ENCODE measurements at regions not wholly inside any gene's neighbourhood (a gene's known extent, or its start where the extent isn't known, plus 50 kb on each side); places are given as distances from the start of the nearest gene placed in this dataset.
"Not testable (repeated sequence)": the region's sequence is repeated elsewhere in the genome, so short reads cannot be mapped to it uniquely, and the experiment has no call there.

- Histone ChIP-seq H3K4me3 (ENCODE audit: low read depth in 1 of 3, low read length in 3 of 3) (no peak overlapping the region), H3K27ac (ENCODE audit: low read depth in 1 of 3, low read length in 2 of 3) (no peak overlapping the region), H3K36me3 (ENCODE audit: control insufficient read depth in 3 of 3, insufficient read depth in 2 of 3, low read depth in 1 of 3, low read length in 3 of 3) (no peaks in the 10 kb centered on the region), H3K9me3 (ENCODE audit: control insufficient read depth in 2 of 2, insufficient read depth in 1 of 2, low read depth in 1 of 2, low read length in 1 of 2) (no peaks in the 10 kb centered on the region), H3K27me3 (ENCODE audit: control insufficient read depth in 3 of 3, insufficient read depth in 3 of 3, low read length in 3 of 3) (no peaks in the 10 kb centered on the region), H3K4me1 (ENCODE audit: control insufficient read depth in 3 of 3, insufficient read depth in 2 of 3, low read depth in 1 of 3, low read length in 2 of 3) (no peaks in the 10 kb centered on the region)
- 53 to 85% (median 81%) methylated on average over 1 of the region's 1 CpG for WGBS, 3 donors
- DNase-seq (no peak), FAIRE-seq (no peak)
Measured at GRCh38 chr14:45968037-45968436, 683.5 kb downstream of the RPL10L start.

GRCh38 chr14:45949479-45949878, 696.5 kb upstream of the MIS18BP1 start:
- FAIRE-seq (no peak), DNase-seq (no peak)
- no peaks in the 10 kb centered on the region for H3K9me3 ChIP-seq (ENCODE audit: control insufficient read depth in 2 of 2, insufficient read depth in 1 of 2, low read depth in 1 of 2, low read length in 1 of 2)
- H3K27me3 ChIP-seq (ENCODE audit: control insufficient read depth in 3 of 3, insufficient read depth in 3 of 3, low read length in 3 of 3), result no peaks in the 10 kb centered on the region
- no peak overlapping the region for H3K27ac ChIP-seq (ENCODE audit: low read depth in 1 of 3, low read length in 2 of 3)
- no peaks in the 10 kb centered on the region for H3K4me1 ChIP-seq (ENCODE audit: control insufficient read depth in 3 of 3, insufficient read depth in 2 of 3, low read depth in 1 of 3, low read length in 2 of 3)
- WGBS, 3 donors, result 51 to 67% (median 65%) methylated on average over 2 of the region's 2 CpGs
- no peak overlapping the region for H3K4me3 ChIP-seq (ENCODE audit: low read depth in 1 of 3, low read length in 3 of 3)
- no peaks in the 10 kb centered on the region for H3K36me3 ChIP-seq (ENCODE audit: control insufficient read depth in 3 of 3, insufficient read depth in 2 of 3, low read depth in 1 of 3, low read length in 3 of 3)

GRCh38 chr14:45947830-45948229, 694.8 kb upstream of the MIS18BP1 start:
- Histone ChIP-seq H3K9me3 (ENCODE audit: control insufficient read depth in 2 of 2, insufficient read depth in 1 of 2, low read depth in 1 of 2, low read length in 1 of 2) (no peaks in the 10 kb centered on the region), H3K27me3 (ENCODE audit: control insufficient read depth in 3 of 3, insufficient read depth in 3 of 3, low read length in 3 of 3) (no peaks in the 10 kb centered on the region), H3K27ac (ENCODE audit: low read depth in 1 of 3, low read length in 2 of 3) (no peak overlapping the region), H3K4me1 (ENCODE audit: control insufficient read depth in 3 of 3, insufficient read depth in 2 of 3, low read depth in 1 of 3, low read length in 2 of 3) (no peaks in the 10 kb centered on the region), H3K4me3 (ENCODE audit: low read depth in 1 of 3, low read length in 3 of 3) (no peak overlapping the region), H3K36me3 (ENCODE audit: control insufficient read depth in 3 of 3, insufficient read depth in 2 of 3, low read depth in 1 of 3, low read length in 3 of 3) (no peaks in the 10 kb centered on the region)
- DNase-seq, result no peak
- FAIRE-seq, result no peak
- WGBS, 3 donors, result 80 to 82% (median 82%) methylated on average over 2 of the region's 2 CpGs

GRCh38 chr14:45946251-45946650, 693.2 kb upstream of the MIS18BP1 start:
- no peak overlapping the region for H3K4me3 ChIP-seq (ENCODE audit: low read depth in 1 of 3, low read length in 3 of 3)
- WGBS, 3 donors, result 49 to 70% (median 59%) methylated on average over 3 of the region's 3 CpGs
- no peaks in the 10 kb centered on the region for H3K4me1 ChIP-seq (ENCODE audit: control insufficient read depth in 3 of 3, insufficient read depth in 2 of 3, low read depth in 1 of 3, low read length in 2 of 3)
- H3K27me3 ChIP-seq (ENCODE audit: control insufficient read depth in 3 of 3, insufficient read depth in 3 of 3, low read length in 3 of 3), result no peaks in the 10 kb centered on the region
- no peaks in the 10 kb centered on the region for H3K36me3 ChIP-seq (ENCODE audit: control insufficient read depth in 3 of 3, insufficient read depth in 2 of 3, low read depth in 1 of 3, low read length in 3 of 3)
- H3K9me3 ChIP-seq (ENCODE audit: control insufficient read depth in 2 of 2, insufficient read depth in 1 of 2, low read depth in 1 of 2, low read length in 1 of 2), result no peaks in the 10 kb centered on the region
- FAIRE-seq (no peak), DNase-seq (no peak)
- no peak overlapping the region for H3K27ac ChIP-seq (ENCODE audit: low read depth in 1 of 3, low read length in 2 of 3)

- no peak overlapping the region for H3K4me3 ChIP-seq (ENCODE audit: low read depth in 1 of 3, low read length in 3 of 3)
- DNase-seq, result no peak
- no peaks in the 10 kb centered on the region for H3K36me3 ChIP-seq (ENCODE audit: control insufficient read depth in 3 of 3, insufficient read depth in 2 of 3, low read depth in 1 of 3, low read length in 3 of 3)
- H3K27me3 ChIP-seq (ENCODE audit: control insufficient read depth in 3 of 3, insufficient read depth in 3 of 3, low read length in 3 of 3), result no peaks in the 10 kb centered on the region
- H3K9me3 ChIP-seq (ENCODE audit: control insufficient read depth in 2 of 2, insufficient read depth in 1 of 2, low read depth in 1 of 2, low read length in 1 of 2), result no peaks in the 10 kb centered on the region
- no peak overlapping the region for H3K27ac ChIP-seq (ENCODE audit: low read depth in 1 of 3, low read length in 2 of 3)
- H3K4me1 ChIP-seq (ENCODE audit: control insufficient read depth in 3 of 3, insufficient read depth in 2 of 3, low read depth in 1 of 3, low read length in 2 of 3), result no peaks in the 10 kb centered on the region
- no peak for FAIRE-seq
Measured at GRCh38 chr14:45940318-45940717, 687.3 kb upstream of the MIS18BP1 start.

GRCh38 chr14:45939572-45939971, 686.6 kb upstream of the MIS18BP1 start:
- Histone ChIP-seq H3K4me1 (ENCODE audit: control insufficient read depth in 3 of 3, insufficient read depth in 2 of 3, low read depth in 1 of 3, low read length in 2 of 3) (no peaks in the 10 kb centered on the region), H3K36me3 (ENCODE audit: control insufficient read depth in 3 of 3, insufficient read depth in 2 of 3, low read depth in 1 of 3, low read length in 3 of 3) (no peaks in the 10 kb centered on the region), H3K27ac (ENCODE audit: low read depth in 1 of 3, low read length in 2 of 3) (no peak overlapping the region), H3K4me3 (ENCODE audit: low read depth in 1 of 3, low read length in 3 of 3) (no peak overlapping the region), H3K27me3 (ENCODE audit: control insufficient read depth in 3 of 3, insufficient read depth in 3 of 3, low read length in 3 of 3) (no peaks in the 10 kb centered on the region), H3K9me3 (ENCODE audit: control insufficient read depth in 2 of 2, insufficient read depth in 1 of 2, low read depth in 1 of 2, low read length in 1 of 2) (peaks cover 0 to 2% of the 10 kb centered on the region in 2 donors)
- DNase-seq (no peak), FAIRE-seq (no peak)

- H3K36me3 ChIP-seq (ENCODE audit: control insufficient read depth in 3 of 3, insufficient read depth in 2 of 3, low read depth in 1 of 3, low read length in 3 of 3); H3K27ac ChIP-seq (ENCODE audit: low read depth in 1 of 3, low read length in 2 of 3); DNase-seq; H3K9me3 ChIP-seq (ENCODE audit: control insufficient read depth in 2 of 2, insufficient read depth in 1 of 2, low read depth in 1 of 2, low read length in 1 of 2); H3K27me3 ChIP-seq (ENCODE audit: control insufficient read depth in 3 of 3, insufficient read depth in 3 of 3, low read length in 3 of 3); H3K4me3 ChIP-seq (ENCODE audit: low read depth in 1 of 3, low read length in 3 of 3); H3K4me1 ChIP-seq (ENCODE audit: control insufficient read depth in 3 of 3, insufficient read depth in 2 of 3, low read depth in 1 of 3, low read length in 2 of 3); FAIRE-seq: not testable (repeated sequence)
- WGBS, 3 donors, result 61 to 72% (median 61%) methylated on average over 3 of the region's 3 CpGs
Measured at GRCh38 chr14:45919995-45920394, 667.0 kb upstream of the MIS18BP1 start.

- 57 to 58% (median 58%) methylated on average over 3 of the region's 3 CpGs for WGBS, 3 donors
- DNase-seq, result no peak
- Histone ChIP-seq H3K36me3 (ENCODE audit: control insufficient read depth in 3 of 3, insufficient read depth in 2 of 3, low read depth in 1 of 3, low read length in 3 of 3) (no peaks in the 10 kb centered on the region), H3K27ac (ENCODE audit: low read depth in 1 of 3, low read length in 2 of 3) (no peak overlapping the region), H3K4me3 (ENCODE audit: low read depth in 1 of 3, low read length in 3 of 3) (no peak overlapping the region), H3K4me1 (ENCODE audit: control insufficient read depth in 3 of 3, insufficient read depth in 2 of 3, low read depth in 1 of 3, low read length in 2 of 3) (no peaks in the 10 kb centered on the region), H3K27me3 (ENCODE audit: control insufficient read depth in 3 of 3, insufficient read depth in 3 of 3, low read length in 3 of 3) (no peaks in the 10 kb centered on the region), H3K9me3 (ENCODE audit: control insufficient read depth in 2 of 2, insufficient read depth in 1 of 2, low read depth in 1 of 2, low read length in 1 of 2) (peaks cover 0 to 1% of the 10 kb centered on the region in 2 donors)
- FAIRE-seq, result no peak
Measured at GRCh38 chr14:45916340-45916953, 663.4 kb upstream of the MIS18BP1 start.

GRCh38 chr14:45907782-45908181, 654.8 kb upstream of the MIS18BP1 start:
- Histone ChIP-seq H3K9me3 (ENCODE audit: control insufficient read depth in 2 of 2, insufficient read depth in 1 of 2, low read depth in 1 of 2, low read length in 1 of 2) (peaks cover 0 to 9% of the 10 kb centered on the region in 2 donors), H3K4me1 (ENCODE audit: control insufficient read depth in 3 of 3, insufficient read depth in 2 of 3, low read depth in 1 of 3, low read length in 2 of 3) (no peaks in the 10 kb centered on the region), H3K36me3 (ENCODE audit: control insufficient read depth in 3 of 3, insufficient read depth in 2 of 3, low read depth in 1 of 3, low read length in 3 of 3) (no peaks in the 10 kb centered on the region), H3K27ac (ENCODE audit: low read depth in 1 of 3, low read length in 2 of 3) (no peak overlapping the region), H3K27me3 (ENCODE audit: control insufficient read depth in 3 of 3, insufficient read depth in 3 of 3, low read length in 3 of 3) (no peaks in the 10 kb centered on the region), H3K4me3 (ENCODE audit: low read depth in 1 of 3, low read length in 3 of 3) (no peak overlapping the region)
- DNase-seq (no peak), FAIRE-seq (no peak)
- WGBS, 3 donors, result 51 to 65% (median 57%) methylated on average over 1 of the region's 1 CpG

Measured in small intestine (tissue), 7 donors.